HG02943 (cell line): ENCODE measurements at regions not wholly inside any gene's neighbourhood (a gene's known extent, or its start where the extent isn't known, plus 50 kb on each side); places are given as distances from the start of the nearest gene placed in this dataset.
"Not testable (repeated sequence)": the region's sequence is repeated elsewhere in the genome, so short reads cannot be mapped to it uniquely, and the experiment has no call there.

Source experiments
- ATAC-seq: cut with Tn5 transposase; IDR thresholded peaks from one replicate; pipeline ENCODE4 v1.9.1; 2021; ENCODE audit warnings: mild to moderate bottlenecking, low read depth, moderate library complexity; ENCODE audit not compliant: unreplicated experiment

GRCh38 chr7:101707587-101707986, 78.5 kb upstream of the MYL10 start:
- ATAC-seq = no peak

GRCh38 chr7:101708223-101708622, 79.1 kb upstream of the MYL10 start:
- no peak for ATAC-seq

GRCh38 chr7:101712652-101713051, 83.6 kb upstream of the MYL10 start:
- no peak for ATAC-seq

DNA sequence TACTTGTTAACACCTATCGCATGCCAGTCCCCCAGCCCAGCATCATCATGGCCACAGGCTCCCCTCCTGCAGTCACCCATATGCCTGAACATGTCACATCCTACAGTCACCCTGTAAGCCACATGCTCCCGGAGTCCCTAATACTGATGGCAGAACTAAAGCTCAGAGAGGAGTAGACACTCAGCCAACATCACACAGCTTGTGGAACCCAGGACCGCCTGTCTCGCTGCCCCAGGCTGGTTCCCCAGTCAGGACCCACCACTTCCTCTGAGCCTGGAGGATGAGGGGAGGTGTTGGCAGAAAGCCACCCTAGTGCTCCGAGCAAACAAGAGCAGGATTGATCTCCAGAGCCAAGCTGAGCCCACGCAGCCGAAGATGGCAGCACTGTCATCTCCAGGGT, 85.0 kb upstream of the MYL10 start:
- no peak for ATAC-seq

DNA sequence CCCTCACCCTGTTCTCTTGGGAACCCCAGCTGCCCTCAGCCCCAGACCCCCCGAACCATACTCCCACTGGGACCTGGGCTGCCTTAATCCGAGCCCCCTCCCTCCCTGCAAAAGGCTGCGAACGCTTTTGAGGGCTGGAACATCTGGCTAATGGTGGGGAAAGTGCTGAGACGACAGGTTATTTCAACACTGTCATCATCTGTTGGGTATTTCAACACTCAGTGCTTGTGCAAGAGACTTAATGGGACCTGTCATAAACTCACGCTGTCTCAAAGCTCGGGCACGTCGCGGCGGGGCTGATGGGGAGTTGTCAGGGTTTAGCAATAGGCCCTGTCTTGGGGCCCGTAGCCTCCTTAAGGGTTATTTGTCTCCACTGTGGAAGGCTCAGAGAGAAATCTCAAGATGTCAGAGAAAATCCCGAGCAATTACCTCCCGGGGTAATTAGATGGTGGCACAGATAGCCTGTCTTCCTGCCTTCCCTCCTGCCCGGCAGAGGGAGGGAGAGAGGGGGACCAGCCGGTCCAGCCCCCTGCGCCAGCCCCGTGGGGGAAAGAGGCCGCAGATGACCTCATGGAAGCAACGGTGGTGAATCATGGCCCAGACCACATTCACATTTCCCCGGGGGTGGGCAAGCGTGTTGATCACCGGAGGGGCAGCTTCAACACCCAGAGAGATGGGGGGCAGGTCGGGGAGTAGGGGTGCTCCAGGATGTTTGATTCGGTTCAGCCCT, 88.7 kb upstream of the MYL10 start:
- ATAC-seq = no peak

- no peak for ATAC-seq
These were observed 89.4 kb upstream of the MYL10 start for GRCh38 chr7:101718363-101719122.

DNA sequence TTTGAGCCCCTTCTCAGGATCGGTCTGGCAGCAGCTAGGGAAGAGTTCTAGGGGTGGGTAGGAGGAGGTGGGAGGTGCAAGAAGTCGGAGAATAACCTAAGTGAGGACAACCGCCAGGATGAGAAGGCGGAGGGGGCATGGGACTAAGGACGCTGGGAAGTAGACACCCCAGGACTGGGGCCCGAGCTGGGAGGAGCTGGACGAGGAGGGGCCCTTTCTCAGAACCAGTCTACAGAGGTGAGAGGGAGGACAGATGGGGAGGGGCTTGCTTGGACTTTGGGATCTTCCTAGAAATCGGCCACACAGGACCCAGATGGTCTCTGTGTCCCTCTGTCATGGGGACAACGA, 90.0 kb upstream of the MYL10 start:
- ATAC-seq = no peak

DNA sequence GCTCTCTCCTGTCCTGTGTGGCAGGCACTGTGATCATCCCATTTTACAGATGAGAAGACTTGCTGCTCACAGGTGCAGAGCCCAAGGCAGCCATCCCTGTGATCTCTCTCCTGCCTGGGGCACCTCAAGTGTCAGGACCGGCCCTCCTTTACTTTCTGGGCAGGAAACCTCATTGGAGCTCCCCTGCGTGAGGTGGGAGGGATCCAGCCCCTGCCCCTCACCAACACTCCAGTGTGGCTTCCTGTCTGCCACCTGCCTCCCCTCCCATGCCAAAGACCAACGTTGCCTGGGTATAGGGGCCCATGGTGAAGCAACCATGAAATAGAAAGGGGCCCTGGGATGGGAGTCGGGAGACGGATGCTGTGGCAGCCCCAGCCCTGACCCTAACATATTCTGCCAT, 91.2 kb upstream of the MYL10 start:
- ATAC-seq = no peak

GRCh38 chr7:101722247-101722646, 93.2 kb upstream of the MYL10 start:
- no peak for ATAC-seq

DNA sequence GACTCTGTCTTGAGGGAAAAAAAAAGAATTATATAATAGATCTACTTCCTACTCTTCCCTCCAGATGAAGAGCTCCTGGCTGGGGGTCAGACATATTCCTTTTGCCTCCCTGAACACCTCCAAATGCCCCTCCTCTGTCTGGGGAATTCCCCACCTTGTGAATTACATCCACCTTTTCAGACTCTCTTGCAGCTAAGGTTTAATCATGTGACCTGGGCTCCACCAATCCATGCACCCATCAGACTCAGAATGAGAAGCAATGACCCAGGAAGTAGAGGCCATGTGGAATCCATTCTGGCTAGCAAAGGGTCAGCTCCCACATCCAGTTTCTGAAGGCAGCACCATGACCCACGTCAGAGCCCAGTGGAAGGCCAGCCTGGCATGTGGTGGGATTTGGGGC, 93.6 kb upstream of the CUX1 start:
- no peak for ATAC-seq

GRCh38 chr7:101724957-101725356, 92.5 kb upstream of the CUX1 start:
- ATAC-seq = no peak

DNA sequence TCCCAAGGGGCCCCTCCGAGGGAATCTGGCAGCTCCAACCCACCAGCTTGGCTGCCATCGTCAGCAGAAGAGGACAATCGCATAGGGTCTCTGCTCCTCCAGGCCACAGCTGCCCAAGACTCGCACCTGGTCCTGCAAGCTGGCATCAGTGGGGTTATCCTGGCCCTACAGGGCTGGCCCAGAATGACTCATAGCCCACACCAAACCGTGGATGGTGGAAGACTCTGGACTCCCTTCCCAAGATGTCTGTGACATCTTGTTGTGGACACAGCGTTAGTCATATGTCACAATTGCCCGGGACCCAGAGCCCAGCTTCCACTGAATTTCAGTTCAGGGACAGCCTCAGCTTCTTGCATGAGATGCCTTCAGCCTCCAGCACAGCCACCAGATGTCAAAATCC, 91.5 kb upstream of the CUX1 start:
- ATAC-seq = no peak

GRCh38 chr7:101727184-101727583, 90.2 kb upstream of the CUX1 start:
- no peak for ATAC-seq

DNA sequence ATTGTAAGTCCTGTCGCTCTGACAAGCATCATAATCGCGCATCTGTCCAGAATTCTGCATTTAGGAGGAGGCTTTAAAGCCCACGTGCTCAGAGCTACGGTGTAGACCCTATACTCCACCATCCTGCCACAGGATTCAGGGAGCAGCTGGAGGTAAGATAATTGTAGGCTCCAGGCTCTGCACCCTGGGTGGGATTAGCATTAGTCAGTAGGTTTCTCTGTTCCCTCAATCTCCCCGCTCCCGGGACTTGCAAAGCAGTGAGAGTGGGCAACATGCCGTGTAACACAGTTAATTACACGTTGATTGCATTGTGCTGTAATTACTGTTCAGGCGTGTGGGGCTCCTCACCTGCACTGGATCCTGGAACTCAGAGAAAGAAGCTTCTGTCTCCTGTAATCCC, 89.3 kb upstream of the CUX1 start:
- ATAC-seq = no peak

DNA sequence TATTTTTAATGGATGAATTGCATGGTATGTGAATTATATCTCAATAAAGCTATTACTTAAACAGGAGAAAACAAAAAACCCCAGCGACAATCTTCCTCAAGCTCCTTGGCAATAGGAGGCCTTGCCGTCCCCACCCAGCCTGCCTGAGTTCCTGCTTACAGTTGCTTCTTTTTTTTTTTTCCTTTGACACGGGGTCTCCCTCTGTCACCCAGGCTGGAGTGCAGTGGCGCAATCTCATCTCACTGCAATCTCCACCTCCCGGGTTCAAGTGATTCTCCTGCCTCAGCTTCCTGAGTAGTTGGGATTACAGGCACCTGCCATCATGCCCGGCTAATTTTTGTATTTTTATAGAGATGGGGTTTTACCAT, 88.6 kb upstream of the CUX1 start:
- not testable (repeated sequence) for ATAC-seq

DNA sequence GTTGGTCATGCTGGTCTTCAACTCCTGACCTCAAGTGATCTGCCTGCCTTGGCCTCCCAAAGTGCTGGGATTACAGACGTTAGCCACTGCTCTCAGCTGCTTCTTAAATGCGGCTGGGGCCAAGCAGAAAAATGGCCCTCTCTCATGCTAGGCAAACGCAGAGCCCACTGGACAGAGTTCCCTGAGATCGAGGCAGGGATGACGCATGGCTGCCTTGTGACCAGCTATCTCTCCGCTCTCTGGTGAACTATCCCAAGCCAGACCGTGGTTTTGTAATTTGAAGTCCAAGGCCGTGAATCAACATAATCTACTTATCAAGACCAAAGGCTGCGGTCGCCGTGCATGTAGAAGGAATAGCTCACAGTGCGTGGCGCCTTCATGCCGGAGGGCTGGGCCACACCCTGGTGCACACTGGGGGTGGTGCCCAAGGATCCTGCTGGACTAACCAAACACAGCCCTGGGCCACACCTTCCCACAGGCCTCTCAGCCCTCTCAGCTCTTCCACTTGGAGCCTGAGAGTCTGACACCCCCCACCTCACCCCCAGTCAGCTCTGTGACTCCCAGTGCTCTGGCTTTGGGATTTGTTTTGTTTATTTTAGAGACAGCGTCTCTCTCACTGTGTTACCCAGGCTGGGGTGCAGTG, 88.1 kb upstream of the CUX1 start:
- ATAC-seq = no peak

DNA sequence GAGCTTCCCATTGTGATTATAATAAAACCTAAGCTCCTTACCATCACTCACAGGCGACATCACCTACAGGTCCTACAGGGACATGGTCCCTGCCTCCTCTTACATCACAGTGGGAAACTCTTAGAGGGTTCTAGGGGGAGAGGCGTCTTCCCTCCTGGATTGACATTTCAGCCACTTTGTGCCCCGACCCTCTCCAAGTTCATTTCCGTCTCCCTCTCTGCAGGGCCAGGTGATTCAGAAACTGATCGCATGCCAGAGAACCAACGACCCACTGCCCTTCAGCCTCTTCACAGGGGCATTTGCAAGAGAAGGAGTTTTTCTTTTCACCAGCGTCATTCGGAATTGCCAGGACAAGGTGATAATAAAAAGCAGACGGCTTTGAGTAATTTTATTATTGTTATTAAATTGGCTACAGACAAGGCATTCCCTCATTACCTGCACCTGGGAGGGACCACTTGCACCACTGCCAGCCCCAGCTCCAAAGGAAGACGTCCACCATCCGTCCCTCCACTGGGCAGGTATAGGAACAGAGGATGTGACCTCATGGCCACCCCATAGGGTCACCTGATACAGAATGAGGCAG, 85.8 kb upstream of the CUX1 start:
- no peak for ATAC-seq

- ATAC-seq = peak; percentile 71
These were observed 83.5 kb upstream of the CUX1 start for GRCh38 chr7:101733713-101734475.

DNA sequence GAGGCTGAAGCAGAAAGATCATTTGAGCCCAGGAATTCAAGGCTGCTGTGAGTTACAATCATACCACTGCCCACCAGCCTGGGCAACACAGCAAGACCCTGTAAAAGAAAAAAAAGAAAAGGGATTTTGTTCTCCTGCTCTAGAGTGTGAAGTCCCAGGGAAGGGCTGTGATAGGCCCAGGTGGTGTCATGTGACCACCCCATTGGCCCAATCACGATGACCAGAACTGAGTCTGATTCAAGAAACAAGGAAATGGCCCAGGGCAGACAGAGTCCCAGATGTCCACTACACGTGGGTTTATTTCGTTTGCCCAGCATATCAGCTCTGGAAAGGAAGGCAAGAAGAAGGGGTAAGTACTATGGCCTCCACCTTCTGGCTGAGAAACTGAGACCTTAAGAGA, 81.3 kb upstream of the CUX1 start:
- ATAC-seq = no peak

DNA sequence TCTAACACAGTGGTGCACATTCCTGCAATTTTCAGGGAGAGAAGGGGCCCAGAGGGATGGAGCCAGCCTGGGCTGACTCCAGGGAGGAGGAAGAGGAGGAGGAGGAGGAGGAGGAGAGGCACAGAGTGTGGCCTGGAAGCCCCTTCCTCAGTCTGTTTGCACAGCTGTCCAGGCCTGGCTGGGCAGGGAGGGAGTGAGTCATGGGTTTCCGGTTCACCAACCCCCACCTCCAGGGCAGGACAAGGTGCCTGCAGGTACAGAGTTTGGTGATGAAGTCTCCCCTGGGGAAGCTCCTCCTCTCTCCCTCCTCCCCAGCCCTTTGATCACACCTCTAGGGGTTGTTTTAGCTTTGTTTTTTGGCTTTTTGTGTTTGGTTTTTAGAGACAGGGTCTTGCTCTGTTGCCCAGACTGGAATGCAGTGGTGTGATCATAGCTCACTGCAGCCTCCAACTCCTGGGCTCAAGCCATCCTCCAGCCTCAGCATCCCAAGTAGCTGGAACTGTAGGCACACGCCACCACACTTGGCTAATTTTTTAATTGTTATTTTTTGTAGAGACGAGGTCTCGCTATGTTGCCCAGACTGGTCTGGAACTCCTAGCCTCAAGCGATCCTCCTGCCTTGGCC, 77.5 kb upstream of the CUX1 start:
- no peak for ATAC-seq
